OCI-LY7 (cell line): ENCODE measurements at regions not wholly inside any gene's neighbourhood (a gene's known extent, or its start where the extent isn't known, plus 50 kb on each side); places are given as distances from the start of the nearest gene placed in this dataset.

Experiments
- BruUV-seq: library from RNA; stranded (reverse); fragments of 400-500 nt; replicated peaks from 2 replicates; lab custom pipeline; 2021; lab: Mats Ljungman, UMichigan
- CTCF ChIA-PET: fragments of 300-600 bp; sonication (Branson Sonifier 250); formaldehyde crosslinking; loops from one replicate; lab custom pipeline; 2022; ENCODE audit warnings: antibody characterized with exemption; ENCODE audit not compliant: unreplicated experiment; lab: Charles Lee
- POLR2A ChIA-PET: fragments of 300-600 bp; sonication (Branson Sonifier 250); formaldehyde crosslinking; loops from one replicate; lab custom pipeline; 2022; ENCODE audit warnings: antibody characterized with exemption; lab: Charles Lee
- DNase-seq: peaks from one replicate; pipeline ENCODE4 v3.0.0-alpha.2; 2015; ENCODE audit warnings: low spot score
- H2AFZ ChIP-seq: fragments of 200-600 bp; sonication (generic), shearing (Covaris generic); 2 replicates; pipeline ENCODE4 v1.6.1; 2014; ENCODE audit warnings: mild to moderate bottlenecking, antibody characterized with exemption, low read length, moderate library complexity
- H3K27ac ChIP-seq: fragments of 200-600 bp; sonication (generic); 2 replicates; pipeline ENCODE4 v1.5.1; 2014; ENCODE audit warnings: mixed run types, low read depth, mild to moderate bottlenecking, moderate library complexity, low read length, inconsistent platforms; ENCODE audit not compliant: poor library complexity, severe bottlenecking
- H3K36me3 ChIP-seq: fragments of 200-600 bp; sonication (generic); 2 replicates; pipeline ENCODE4 v1.6.1; 2014; ENCODE audit warnings: mild to moderate bottlenecking, antibody characterized with exemption, low read length, moderate library complexity, mixed read lengths; ENCODE audit not compliant: insufficient read depth
- H3K4me1 ChIP-seq: fragments of 200-600 bp; sonication (generic); 2 replicates; pipeline ENCODE4 v1.5.1; 2014; ENCODE audit warnings: mild to moderate bottlenecking, low read length; ENCODE audit not compliant: insufficient read depth, poor library complexity, severe bottlenecking
- H3K4me2 ChIP-seq: fragments of 200-600 bp; sonication (generic); 2 replicates; pipeline ENCODE4 v1.6.1; 2014; ENCODE audit warnings: mild to moderate bottlenecking, low read length
- H3K4me3 ChIP-seq: fragments of 200-600 bp; sonication (generic); 2 replicates; pipeline ENCODE4 v1.5.1; 2014; ENCODE audit warnings: mild to moderate bottlenecking, low read depth, low read length; ENCODE audit not compliant: poor library complexity, severe bottlenecking
- H3K79me2 ChIP-seq: fragments of 200-600 bp; sonication (generic); 2 replicates; pipeline ENCODE4 v1.6.1; 2016; ENCODE audit warnings: low read depth, mild to moderate bottlenecking, low read length, moderate library complexity, mixed read lengths; ENCODE audit not compliant: insufficient read depth
- H3K9me2 ChIP-seq: fragments of 200-600 bp; sonication (generic); 2 replicates; pipeline ENCODE4 v1.6.1; 2016; ENCODE audit warnings: mild to moderate bottlenecking, low read length, mixed read lengths; ENCODE audit not compliant: insufficient read depth
- H3K9me3 ChIP-seq: fragments of 200-600 bp; sonication (generic); 2 replicates; pipeline ENCODE4 v1.6.1; 2014; ENCODE audit warnings: mild to moderate bottlenecking, mixed run types, low read length, mixed read lengths
- H4K20me1 ChIP-seq: fragments of 200-600 bp; sonication (generic); 2 replicates; pipeline ENCODE4 v1.6.1; 2014; ENCODE audit warnings: mild to moderate bottlenecking, antibody characterized with exemption, low read length, moderate library complexity, mixed read lengths; ENCODE audit not compliant: insufficient read depth
- CTCF ChIP-seq: fragments of 200-600 bp; sonication (generic); conservative IDR thresholded peaks from 2 replicates; pipeline ENCODE4 v1.5.1; 2014; ENCODE audit warnings: mild to moderate bottlenecking, antibody characterized with exemption, low read length, moderate library complexity, mixed read lengths
- EZH2phosphoT487 ChIP-seq: fragments of 200-600 bp; sonication (generic); IDR thresholded peaks from 2 replicates; pipeline ENCODE4 v1.6.1; 2018; ENCODE audit warnings: low read depth, borderline replicate concordance, mild to moderate bottlenecking, mixed run types, antibody characterized with exemption, low read length, moderate library complexity, mixed read lengths
- intact Hi-C: fragments of 100-400 bp; cut with micrococcal nuclease; formaldehyde crosslinking; loops from one replicate; pipeline ENCODE4 v1.10.0; 2022; ENCODE audit not compliant: unreplicated experiment

GRCh38 chr22:47943729-47944700, 1181.6 kb downstream of the TBC1D22A start:
- DNase-seq = peak; percentile 59
- H3K4me1 ChIP-seq = peaks cover 16% of the 10 kb centered on the region
- no peaks in the 10 kb centered on the region for H3K9me2 ChIP-seq
- H3K4me3 ChIP-seq = no peak overlapping the region
- BruUV-seq = no TSS peak
- TF ChIP-seq EZH2phosphoT487 (no peak), CTCF (no peak)
- intact Hi-C loops = no loop called here
- H3K4me2 ChIP-seq = peak overlapping the region; percentile 39; the same call in 1 of the 2 replicates
- peak overlapping the region; percentile 56 for H2AFZ ChIP-seq
- CTCF ChIA-PET = no interaction called here
- no peaks in the 10 kb centered on the region for H3K79me2 ChIP-seq
- H4K20me1 ChIP-seq = no peaks in the 10 kb centered on the region
- POLR2A ChIA-PET = interaction anchor here (1.2 to 1.5 kb wide), 2 partner anchors 10 to 25 kb away, joined by 3 to 5 read pairs; no protein-coding TSS in a partner anchor
- H3K36me3 ChIP-seq = no peaks in the 10 kb centered on the region
- H3K9me3 ChIP-seq = peaks cover 4% of the 10 kb centered on the region; the same call in 1 of the 2 replicates
- H3K27ac ChIP-seq = no peak overlapping the region

GRCh38 chr22:47940211-47940610, 1177.8 kb downstream of the TBC1D22A start:
- intact Hi-C loops = no loop called here
- no peak overlapping the region for H3K4me2 ChIP-seq
- H2AFZ ChIP-seq = no peak overlapping the region
- ChIA-PET POLR2A (interaction anchor here (0.6 to 1.3 kb wide), 3 partner anchors 12 to 83 kb away, joined by 3 to 5 read pairs (median 4); no protein-coding TSS in a partner anchor), CTCF (no interaction called here)
- no peak overlapping the region for H3K4me3 ChIP-seq
- no peak for DNase-seq
- no TSS peak for BruUV-seq
- no peaks in the 10 kb centered on the region for H3K9me2 ChIP-seq
- H3K79me2 ChIP-seq = no peaks in the 10 kb centered on the region
- H3K27ac ChIP-seq = no peak overlapping the region
- H3K9me3 ChIP-seq = peaks cover 7% of the 10 kb centered on the region; the same call in 1 of the 2 replicates
- peaks cover 16% of the 10 kb centered on the region for H3K4me1 ChIP-seq
- no peaks in the 10 kb centered on the region for H4K20me1 ChIP-seq
- H3K36me3 ChIP-seq = no peaks in the 10 kb centered on the region
- TF ChIP-seq CTCF (no peak), EZH2phosphoT487 (no peak)
